ENCODE measurements at regions not wholly inside any gene's neighbourhood (a gene's known extent, or its start where the extent isn't known, plus 50 kb on each side); places are given as distances from the start of the nearest gene placed in this dataset.

DNA sequence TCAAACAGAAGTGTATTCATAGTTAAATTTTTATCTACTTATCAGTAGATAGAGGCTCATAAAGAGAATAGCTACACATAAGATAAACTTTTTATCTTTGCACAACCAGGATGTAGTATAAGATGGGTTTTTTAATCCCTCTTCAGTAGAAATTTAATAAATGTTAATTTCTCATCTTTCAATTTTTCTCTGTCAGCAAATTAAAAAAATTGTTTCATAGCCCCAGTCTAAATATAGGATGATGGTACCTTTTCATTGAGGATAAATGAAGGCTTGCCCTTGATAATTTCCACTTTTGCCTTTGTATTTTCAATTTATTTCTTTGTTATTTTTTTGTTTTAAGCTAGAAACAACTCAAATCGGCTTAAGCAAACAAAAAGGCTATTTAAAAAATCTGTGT is 251.2 kb upstream of the NOX3 start:
- no peak for DNase-seq

DNA sequence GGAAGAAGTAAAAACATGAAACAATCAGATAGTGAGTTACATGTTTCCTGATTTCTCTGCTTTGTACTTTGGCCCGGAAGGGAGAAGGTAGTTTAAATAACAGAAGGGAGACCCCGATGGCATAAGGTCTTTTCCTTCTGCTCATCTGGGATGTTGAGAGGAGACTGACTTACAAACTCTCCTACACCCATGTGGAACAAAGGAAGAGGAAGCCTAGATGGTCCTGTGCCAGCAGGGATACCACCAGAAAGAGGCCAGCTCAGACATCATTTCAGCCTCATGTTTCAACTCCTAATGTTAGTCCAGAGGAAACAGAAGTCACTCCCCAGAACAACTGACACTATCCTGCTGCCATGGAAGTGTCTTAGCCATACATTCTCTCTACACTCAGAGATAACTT is 250.7 kb upstream of the NOX3 start:
- no peak for DNase-seq

DNA sequence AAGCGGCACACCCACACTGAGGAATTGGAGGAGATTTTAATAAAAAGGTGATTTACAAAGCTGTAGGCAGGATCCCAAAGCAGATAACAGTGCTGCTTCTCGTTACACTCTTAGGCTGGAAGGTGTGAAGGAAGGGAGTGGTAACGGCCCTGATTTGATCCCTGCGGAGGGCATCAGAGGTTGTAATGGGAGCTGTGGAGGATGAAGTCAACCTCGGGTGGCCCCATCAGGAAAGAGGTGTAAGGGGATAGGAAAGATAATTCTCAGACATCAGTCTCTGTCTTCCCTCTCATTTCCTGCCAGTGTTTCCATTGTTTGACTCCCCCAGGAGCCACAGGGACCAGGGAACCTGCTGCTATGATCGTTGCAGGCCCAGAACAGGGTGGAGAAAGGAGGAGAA is 245.7 kb upstream of the NOX3 start:
- no peak for DNase-seq

DNA sequence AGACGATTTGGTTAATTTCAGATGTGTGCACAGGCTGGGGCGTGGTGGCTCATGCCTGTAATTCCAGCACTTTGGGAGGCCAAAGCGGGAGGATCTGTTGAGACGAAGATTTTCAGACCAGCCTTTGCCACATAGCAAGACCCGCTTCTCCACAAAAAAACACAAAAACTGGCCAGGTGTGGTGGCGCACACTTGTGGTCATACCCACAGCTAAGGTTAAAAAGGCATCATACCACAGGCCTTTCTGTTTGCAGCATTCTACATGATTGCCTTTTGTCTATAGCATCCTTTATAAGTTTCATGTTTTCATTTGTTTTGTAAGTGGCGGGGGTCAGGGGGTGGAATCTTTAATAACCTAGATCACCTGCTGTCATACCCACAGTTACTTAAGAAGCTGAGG is 239.9 kb upstream of the NOX3 start:
- DNase-seq = no peak

DNA sequence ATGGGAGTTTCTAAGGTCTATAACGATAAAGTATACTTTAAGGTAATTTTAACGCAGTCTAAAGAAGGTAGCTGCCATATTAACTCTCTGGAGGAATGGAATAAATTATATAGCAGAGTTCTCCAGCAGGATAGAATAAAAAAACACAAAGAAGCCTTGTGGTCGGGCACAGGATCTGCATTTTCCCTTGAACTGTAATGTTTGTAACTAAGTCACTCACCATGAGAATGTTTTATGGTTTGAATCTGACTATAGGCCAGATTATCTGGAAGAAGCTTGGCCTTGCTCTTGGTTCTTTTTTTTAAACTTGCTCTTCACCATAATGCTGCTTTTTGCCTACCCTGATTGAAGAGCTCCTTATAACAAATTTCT is 238.8 kb upstream of the NOX3 start:
- DNase-seq = no peak

DNA sequence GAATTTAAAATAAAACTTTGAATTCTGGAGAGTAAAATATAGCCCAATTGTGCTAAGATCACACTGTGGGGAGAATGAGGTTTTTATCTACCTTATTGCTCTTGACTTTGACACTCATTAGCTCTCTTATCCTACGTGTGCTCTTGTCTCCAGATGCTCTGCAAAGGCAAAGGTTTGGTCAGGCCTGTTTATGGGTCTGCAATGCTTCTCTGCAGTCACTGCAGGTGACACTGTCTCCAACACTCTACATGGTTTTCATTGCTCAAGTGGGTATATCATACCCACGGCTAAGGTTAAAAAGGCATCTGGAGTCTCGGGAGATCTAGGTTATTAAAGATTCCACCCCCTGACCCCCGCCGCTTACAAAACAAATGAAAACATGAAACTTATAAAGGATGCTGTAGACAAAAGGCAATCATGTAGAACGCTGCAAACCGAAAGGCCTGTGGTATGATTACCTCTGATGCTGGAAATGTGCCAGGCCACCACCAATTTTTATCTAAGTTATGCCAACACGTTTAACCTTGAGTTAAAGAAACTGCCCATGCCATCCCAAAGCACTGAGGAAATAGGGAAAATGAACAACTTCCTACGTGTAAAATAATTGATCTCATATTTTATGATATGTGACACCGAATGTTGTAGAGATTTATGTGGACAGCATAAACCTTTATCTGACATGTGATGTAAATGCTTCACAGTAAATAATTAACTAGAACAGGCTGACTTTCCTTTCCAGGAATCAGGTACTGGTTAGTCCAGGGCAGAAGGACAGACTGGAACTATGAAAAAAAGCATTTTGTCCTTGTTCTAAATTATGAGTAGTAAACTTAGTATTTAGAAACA is 238.2 kb upstream of the NOX3 start:
- no peak for DNase-seq

DNA sequence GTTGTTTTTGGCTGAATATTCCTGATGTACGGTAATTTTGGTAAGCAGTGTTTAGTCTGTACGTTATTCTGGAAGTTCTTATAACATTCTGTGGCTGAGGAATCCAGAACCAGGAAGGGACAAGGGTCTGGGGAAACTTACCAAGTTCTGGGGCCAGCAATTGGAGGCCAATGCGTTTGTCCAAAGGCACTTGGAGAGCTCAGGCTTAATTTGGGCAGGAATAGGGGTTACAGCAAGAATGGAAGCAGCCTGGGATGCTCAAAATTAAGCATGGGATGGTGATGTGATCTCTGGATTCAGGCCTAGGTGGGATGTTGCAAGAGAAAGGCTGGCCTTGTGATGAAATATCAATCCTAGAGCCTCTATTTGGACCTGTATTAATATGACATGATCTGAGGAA is 235.2 kb upstream of the NOX3 start:
- no peak for DNase-seq

DNA sequence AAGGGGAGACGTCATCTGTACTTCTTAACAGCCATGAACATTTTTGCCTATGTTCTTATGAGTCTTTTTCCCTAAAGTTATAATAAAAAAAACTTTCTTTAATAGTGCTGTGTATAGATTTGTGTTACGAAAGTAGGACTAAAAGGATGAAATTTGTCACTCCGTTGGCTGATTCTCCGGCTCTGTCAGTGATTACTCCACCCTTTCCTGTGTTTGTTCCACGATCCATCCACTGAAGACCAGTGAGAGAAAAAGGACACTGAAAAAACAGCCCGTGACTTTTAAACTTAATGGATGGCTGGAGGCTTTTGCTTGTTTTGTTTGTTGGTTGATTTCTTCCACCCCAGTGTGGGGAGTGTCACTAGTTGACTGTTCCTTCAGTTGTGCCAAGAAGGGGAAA is 232.0 kb upstream of the NOX3 start:
- no peak for DNase-seq

DNA sequence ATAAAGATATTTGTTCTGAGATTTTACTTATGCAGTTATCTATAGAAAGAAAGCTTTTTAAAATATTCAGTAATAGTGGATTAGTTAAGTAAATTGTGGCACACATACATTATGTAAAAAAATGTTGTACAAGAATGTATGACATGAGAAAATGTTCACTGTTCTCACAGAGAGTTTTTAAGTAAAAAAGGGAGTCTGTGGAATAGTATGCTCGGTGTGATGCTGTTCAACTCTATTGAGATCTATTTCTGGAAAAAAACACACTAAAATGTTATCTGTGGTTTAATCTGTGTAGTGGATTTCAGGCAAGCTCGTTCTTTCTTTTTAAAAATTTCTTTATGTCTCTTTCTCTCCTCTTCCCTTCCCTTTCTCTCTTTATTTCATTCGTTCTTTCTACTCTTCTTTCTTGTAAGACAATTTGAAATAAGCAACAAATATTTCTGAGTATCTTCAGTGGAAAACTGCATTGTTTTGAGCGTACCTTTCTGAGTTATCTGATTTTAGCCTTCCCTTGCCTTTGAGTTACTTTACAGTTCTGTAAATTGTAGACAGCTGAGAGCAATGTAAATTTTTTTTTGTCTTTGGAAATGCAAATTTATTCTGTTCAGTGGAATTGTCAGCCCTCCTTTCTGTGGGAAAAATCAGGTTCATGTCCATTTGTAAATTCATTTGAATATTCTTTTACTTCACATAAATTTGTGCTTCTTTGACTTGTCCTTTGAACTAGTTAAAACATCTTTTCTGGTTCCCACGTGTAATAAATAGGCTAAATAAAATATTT is 229.0 kb upstream of the NOX3 start:
- no peak for DNase-seq

DNA sequence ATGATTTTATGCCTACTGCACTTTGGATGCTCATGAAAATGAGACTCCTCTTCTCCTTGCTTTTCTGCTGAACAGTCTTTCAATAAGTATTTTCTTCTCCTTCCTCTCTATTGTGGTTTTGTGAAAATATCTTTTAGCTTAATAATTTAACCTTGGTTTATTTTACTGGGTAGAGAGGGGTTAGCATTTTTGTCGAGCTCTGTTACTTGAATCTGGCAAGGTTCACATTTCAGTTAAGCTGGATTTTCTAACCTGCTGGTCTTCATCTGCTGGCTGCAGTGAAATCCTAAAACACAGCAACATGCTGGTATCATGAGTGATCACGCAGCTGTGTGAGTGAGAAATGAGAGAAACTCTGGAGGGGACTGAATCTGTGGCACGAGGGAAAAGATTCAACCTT is 222.7 kb upstream of the NOX3 start:
- no peak for DNase-seq

DNA sequence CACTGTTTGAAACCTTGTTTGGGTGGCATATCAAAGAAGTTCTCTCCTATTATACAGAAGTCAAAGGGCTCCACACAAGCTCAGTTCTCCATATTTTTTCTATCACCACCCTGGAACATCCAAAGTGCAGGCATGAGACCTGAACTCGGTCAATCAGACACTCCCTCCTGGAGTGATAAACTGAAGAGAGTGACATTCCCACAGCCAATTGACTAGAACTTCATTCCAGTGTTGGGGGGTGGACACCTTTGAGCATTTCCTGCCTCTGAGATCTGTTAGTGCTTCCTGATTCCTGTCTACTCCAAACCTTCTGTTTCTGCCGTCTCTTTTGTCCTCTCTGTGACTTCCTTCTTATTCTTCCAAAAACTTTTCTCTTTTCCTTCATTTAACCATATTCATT is 220.7 kb upstream of the NOX3 start:
- DNase-seq = no peak

DNA sequence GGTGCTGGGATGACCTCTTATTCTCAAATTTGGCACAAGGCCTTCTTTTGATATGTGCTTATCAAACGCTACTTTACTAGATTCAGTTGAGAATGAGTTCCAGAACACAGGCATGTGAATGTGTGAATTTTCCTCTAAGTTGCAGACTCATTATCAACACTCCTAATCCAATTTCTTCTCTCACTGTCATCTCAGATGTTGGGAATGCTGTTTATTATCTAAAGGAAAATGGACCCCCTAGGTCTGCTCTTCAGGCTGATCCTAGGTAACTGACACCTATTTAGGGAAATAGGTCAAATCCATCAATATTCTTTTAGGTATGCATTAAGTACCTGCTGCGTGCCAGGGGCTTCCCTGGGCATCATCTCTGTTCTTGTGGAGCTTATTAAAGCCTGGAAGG is 215.0 kb upstream of the NOX3 start:
- DNase-seq = no peak

DNA sequence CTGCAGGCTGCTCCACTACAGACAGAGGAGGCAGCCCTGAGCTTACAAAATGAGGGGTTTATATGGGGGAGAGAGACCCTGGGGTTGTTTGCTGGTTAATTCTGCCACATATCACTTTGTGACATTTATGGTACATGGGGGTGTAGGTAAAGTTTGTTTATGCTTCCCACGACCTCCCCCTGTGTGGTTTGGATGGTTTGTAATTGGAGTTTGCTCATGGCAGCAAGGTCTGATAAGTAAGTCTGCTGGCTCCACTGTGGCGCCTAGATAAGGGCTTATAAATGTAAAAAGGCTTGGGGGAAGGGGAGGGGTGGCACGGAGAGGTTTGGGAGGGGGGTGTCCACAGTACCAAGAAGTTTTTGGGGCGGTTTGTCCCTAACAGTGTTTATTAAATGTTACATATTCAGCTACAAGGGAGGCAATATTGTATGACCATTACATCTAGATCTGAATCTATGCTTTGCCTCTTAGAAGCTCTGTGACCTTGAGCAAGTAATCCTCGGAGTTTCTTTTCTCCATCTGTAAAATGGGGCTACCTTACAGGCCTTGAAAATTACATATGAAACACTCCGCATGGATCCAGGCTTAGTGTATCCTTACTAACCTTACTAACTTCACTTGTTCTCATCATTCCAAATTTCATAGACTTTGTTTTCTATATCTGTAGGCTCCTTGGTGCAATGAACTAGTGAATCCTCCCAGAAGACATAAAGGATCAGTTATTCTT is 204.8 kb upstream of the NOX3 start:
- DNase-seq = no peak

DNA sequence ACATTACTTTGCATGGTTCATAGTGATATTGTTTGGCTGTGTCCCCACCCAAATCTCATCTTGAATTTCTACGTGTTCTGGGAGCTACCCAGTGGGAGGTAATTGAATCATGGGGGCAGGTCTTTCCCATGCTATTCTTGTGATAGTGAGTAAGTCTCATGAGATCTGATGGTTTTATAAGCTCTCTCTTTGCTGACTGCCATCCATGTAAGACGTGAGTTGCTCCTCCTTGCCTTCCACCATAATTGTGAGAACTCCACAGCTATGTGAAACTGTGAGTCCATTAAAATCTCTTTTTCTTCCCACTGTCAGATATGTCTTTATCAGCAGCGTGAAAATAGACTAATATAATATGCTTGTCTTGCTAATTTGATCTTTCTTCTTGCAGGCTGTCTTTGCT is 200.4 kb upstream of the NOX3 start:
- no peak for DNase-seq

DNA sequence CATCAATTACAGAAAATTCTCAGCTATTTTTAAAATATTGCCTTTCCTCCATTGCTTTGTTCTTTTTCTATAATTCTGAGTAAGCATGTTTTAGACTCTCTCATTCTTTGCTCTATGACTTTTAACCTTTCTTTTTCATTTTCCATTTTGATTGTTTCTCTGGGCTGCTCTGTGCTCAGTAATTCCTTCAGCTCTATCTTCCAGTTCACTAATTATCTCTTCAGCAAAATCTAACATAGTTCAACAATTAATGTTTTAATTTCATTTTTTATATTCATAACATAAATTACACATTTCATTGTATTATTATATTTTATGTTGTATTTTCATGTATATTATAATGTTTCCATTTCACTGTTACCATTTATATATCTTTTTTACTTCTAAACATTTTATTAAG is 198.8 kb upstream of the NOX3 start:
- no peak for DNase-seq

DNA sequence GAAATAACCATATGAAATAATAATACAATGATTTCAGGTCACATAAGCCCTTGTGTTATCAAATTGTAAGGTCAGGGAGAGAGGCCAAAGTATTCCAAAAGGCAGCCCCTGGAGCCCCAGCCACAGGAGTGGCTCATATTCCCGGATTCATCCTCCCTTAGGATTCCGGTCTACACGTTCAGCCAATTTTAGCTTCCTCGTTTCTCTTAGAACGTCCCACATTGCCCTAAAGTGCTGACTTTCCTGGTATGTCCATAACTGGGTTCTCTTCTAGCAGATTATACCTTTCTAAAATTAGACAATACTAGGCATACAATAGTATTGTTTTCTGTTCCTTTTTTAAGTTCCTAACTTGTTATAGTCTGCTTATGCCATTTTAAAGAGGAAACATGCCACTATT is 192.7 kb upstream of the NOX3 start:
- no peak for DNase-seq

DNA sequence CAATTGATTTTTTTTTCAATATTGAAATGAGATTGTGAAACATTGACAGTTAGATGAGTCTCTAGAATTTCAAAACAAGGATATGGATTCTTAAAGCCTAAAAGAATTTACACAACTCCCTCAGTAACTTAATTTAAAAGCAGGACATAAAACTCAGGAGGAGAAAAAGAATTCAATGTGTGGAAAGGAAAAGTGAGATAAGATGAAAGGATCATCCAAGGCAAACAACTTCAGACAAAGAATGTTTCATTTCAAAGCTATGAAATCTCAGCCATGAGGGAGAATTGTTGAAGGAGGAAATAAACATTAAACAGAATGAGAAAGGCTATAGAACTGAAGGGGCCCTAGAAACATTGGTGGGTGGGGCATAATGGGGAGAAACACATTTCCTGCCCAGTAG is 191.7 kb upstream of the NOX3 start:
- DNase-seq = no peak

DNA sequence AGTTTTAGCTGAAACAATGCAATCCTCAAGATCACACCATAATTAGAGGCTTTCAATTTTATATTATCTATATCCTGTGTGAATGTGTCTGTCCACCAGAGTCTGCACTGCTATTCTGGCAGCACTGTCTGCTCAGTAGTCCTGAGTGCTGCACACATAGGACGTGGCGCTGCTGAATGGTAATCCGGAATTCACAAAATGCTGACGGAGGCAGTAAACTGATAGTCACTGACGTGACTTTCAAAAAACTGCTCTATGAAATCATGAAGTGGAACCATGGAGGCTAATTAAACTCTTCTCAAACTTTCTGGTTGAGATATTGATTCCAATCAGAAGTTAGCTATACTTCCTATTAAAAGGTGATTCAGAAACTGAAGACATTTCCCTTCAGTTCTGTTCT is 190.8 kb upstream of the NOX3 start:
- DNase-seq = no peak

DNA sequence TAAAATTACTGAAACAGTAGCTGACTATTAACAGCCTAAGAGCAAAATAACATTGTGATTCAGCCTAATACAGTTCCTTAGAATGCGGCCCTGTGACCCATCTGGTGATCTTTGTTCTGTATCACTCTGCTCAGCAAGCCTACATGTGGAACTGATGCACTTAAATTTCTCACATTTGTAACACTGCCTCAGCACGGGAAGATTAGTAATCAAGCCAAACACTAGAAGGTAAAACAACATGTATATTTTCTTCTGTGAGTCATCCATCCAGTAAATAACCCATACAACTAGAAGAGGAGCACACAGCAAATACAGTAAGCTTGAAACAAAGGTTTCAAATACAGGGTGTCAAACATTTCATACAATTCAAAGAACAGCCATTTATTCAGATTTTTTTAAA is 189.7 kb upstream of the NOX3 start:
- no peak for DNase-seq

DNA sequence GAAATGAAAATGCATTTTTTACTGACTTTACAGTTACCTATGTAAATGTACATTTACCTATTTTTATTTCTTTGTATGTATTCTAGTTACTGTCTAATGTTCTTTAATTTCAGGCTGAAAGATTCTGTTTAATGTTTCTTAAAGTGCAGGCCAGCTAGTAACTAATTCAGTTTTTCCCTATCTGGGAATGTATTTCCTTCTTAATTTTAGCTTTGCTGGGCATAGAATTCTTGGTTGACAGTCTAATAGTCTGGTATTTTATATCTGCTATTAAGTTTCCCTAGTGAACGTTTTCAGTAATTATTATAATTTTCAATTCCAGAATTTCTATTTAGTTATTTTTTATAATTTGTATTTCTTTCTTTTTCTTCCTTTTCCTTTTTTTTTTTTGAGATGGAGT is 186.0 kb upstream of the NOX3 start:
- no peak for DNase-seq

DNA sequence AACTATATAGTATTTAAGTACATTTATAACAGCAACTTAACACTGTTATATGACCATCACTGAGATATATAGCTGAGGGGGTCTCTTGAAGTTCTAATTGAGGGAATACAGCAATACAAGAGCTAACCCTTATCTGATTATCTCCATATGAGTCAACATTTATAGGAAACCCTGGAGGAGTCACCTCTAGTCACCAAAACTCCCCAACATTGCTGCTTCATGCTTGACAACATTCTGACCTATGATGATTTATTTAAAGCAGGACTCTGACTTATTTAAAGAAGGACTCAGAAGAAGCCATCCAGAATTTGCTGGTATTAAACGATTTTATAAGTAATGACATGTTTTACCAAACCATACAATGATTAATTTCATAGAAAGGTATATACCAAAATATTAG is 182.6 kb upstream of the NOX3 start:
- no peak for DNase-seq

DNA sequence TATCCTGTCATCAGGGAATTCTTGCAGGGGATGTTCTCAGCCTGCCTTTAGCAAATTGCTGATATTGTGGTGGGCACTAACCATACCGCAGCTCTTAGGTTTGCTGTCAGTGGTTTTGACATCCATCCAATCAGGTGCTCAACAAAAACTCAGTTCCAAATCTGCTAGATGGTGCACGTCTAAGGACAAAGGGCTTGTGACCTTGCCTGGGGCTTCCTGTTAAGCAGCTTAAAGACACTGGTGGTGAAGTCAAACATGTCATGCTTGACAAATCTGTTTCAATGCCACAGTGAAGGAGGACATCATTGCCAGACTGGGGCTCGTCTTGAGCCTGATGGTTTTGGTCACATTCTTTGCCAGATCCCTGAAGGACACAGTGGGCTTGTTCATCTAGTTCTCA is 179.8 kb upstream of the NOX3 start:
- no peak for DNase-seq

DNA sequence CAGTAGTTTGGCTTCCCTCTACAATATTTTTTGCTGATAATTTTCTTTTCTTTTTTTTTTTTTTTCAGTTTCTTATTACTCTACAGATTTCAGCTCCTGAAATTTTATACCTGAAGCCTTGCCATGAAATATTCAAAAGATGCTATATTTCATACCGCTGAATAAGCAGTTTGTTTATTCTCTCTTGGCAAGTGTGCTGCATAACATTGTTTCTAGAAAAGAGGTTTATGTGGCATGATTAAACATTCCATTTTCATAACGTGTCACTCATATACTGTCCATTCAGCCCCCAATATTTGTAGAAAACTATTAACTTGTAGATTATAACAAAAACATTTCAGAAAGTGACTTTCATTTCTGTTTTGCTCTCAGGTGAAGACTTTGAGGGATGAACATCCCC is 174.4 kb upstream of the NOX3 start:
- DNase-seq = no peak

DNA sequence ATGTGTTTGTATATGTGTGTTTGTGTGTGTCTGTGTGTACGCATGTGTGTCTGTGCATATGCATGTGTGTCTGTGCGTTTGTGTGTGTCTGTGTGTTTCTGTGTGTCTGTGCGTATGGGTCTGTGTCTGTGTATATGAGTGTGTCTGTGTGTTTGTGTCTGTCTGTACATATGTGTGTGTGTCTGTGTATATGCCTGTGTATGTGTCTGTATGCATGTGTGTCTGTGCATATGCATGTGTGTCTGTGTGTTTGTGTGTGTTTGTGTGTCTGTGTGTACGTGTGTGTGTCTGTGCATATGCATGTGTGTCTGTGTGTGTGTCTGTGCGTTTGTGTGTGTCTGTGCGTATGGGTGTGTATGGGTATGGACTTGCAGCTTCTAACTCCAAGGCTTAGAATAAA is 174.0 kb upstream of the NOX3 start:
- no peak for DNase-seq

Data from CD4-positive, alpha-beta T cell treated with Interleukin-1 beta for 1 hour (primary cell).